NCI-H2227 (cell line): ENCODE measurements at regions not wholly inside any gene's neighbourhood (a gene's known extent, or its start where the extent isn't known, plus 50 kb on each side); places are given as distances from the start of the nearest gene placed in this dataset.

Experiments used
- DNase-seq: peaks from one replicate; lab custom pipeline; 2025; ENCODE audit not compliant: unreplicated experiment; lab: John Stamatoyannopoulos, UW

DNA sequence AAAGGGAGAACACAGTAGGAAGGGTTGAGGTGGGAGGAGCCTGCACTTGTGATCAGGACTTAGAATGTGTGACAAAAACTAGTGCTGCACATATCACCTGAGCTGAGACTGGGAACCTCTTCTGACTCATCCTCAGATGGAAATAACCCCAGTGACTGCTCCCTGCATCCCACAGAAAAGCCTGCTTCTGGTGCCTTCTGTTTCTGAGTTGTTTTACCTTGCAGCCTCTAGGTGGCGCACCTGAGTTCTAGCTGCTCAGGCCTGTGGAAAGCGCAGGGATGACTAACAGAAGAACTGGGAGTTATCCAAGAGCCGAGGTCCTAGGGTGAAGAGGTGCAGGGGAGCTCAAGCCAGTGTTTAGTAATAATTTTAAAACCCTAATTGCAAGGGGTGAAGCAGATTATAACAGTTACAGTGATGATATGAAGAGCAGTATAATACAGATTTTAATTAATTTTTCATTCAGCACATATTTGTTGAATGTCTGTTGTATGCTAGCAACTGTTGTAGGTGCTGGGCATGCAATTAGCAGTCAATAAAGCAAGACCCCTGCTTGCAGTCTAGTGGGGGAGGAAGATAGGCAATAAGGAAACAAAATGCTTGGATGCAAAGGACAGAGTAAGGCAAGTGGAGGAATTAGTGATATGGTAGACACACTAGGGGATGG lies 302.5 kb downstream of the DHX35 start:
- peak; percentile 71 for DNase-seq

GRCh38 chr20:39263076-39263475 lies 300.9 kb downstream of the DHX35 start:
- no peak for DNase-seq

- DNase-seq = no peak
Measured at GRCh38 chr20:39259808-39260207, 297.7 kb downstream of the DHX35 start.

DNA sequence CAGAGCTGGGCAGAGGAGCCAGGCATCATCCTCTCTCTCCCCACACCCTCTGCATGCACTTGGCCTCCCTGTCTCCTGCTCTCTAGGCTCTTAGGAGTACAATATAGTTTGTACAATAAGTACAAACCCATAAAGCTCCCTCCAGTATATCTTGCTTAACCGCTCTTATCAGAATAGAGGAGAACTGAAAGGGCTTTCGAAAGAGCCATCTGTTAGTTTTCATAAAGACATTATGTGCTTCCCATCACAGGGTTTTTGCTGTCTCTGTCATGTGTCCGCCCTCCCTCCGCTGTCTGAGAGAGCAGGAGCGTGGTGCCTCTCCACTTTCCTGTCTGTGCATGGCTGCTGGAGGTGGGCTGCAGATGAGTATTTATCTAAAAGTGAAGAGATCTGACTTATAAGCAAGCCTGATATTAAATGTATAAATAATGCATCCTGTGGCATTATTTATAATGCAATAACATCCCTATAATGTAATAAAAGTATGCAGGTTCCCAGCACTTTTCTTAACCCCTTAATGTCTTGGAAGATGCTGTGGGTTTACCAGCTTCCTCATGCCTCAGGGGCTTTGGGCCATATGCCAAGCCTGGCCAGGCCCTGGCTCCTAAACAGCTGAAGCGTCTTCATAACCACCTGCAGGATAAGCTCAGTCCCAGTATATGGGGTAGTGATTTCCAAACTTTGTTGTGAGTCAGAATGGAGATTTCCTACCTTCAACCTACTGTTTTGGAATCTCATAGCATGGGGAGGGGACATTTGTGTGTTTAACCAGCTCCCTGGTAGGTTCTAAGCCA lies 297.1 kb downstream of the DHX35 start:
- DNase-seq = peak; percentile 44

- DNase-seq = no peak
Measured at GRCh38 chr20:39258253-39258652, 296.1 kb downstream of the DHX35 start.

DNA sequence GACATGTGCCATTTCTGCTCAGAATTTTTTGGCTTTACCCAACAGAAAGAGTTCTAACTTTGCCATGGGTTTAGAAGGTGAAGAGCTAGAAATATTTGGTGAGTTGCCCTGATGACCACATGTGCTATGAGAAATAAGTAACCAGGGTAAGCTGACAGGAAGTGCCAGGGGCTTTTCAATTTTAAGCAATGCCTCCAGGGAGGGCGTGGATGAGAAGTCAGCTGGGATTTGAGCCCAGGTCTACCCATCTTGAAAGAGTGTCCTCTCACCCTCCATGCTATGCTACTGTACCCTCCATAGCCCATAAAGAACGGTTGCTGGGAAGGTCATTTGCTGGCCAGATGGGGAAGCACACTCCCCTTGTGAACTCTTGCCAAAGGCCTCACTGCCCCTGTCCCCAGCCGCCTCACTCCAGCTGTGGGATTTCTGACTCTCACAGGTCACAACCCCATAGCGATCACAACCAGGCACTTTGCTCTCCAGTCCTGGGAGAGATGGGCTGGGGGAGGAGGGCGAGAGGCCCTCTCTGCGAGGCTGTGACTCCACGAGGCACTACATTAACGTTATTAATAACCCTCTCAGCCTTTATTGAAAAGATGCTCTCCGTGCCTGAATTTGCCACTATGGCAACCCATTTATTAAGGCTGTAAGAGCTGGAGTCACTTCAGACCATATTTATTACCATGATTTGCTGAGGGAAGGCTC lies 291.1 kb downstream of the DHX35 start:
- DNase-seq = peak; percentile 37

GRCh38 chr20:39252035-39252434 lies 289.9 kb downstream of the DHX35 start:
- DNase-seq = no peak

DNA sequence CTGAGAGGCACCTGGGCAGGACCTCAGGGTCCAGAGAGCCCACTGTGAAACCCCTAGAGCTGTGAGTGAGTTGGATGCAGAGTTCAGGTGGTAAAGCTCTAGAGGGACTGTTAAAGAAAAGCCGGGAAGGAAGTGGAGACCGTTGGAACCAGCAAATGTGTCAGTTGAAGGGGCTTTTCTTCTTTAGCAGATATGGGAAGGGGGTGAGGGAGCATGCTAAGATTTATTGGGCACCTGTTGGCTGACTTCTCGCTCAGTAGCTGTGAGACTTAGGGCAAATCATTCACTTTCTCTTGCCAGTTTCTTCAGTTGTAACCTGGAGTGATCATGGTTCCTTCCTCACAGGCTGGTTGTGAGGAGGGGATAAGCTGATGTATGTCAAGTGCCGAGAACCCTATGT lies 287.7 kb downstream of the DHX35 start:
- no peak for DNase-seq

GRCh38 chr20:39248862-39249485 lies 286.8 kb downstream of the DHX35 start:
- no peak for DNase-seq

- DNase-seq = no peak
Measured at GRCh38 chr20:39248171-39248861, 286.2 kb downstream of the DHX35 start.

- no peak for DNase-seq
Measured at GRCh38 chr20:39246436-39246835, 284.3 kb downstream of the DHX35 start.

DNA sequence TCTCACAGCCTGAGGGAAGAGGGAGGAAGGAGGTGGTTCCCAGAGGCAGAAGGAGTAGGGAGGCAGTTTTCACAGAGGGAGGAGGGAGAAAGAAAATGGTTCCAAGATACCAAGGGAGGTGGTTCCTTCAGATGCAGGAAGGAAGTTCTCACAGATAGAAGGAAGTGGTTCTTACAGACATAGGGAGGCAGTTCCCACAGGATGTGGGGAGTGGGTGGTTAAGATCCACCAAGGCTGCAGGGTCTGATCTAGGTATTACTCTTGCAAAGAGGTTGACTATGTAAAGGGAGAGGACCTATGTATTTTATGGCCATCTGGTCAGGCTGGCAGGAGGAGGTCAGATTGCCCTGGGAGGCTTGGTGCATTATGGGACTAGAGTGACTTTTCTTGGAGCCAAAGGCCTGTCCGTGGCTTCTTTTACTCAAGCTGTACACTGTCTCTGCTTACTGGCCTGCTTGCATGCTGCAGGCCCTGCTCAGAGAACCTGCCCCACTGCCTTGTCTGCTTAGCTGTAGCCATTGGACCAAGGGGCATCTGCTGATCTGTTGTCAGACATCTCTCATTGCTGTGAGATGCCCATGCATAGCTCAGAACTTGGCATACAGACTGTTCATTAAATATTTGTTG lies 283.7 kb downstream of the DHX35 start:
- no peak for DNase-seq

DNA sequence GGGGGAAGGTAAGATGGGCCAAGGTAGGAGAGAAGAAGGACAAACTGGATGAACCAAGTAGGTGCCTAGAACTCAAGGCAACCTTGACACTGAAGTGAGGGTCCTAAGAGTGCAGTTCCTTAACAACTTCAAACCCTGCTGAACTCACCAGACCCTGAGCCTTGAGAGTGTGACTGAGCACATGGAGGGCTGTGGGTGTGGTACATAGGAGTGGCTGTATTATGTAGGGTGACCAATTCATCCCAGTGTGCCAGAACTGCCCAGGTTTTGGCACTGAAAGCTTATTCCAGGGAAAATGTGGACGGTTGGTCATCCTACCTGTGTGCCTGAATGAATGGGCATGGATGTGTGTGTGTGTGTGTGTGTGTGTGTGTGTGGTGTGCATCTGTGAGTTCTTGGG lies 281.8 kb downstream of the DHX35 start:
- no peak for DNase-seq

DNA sequence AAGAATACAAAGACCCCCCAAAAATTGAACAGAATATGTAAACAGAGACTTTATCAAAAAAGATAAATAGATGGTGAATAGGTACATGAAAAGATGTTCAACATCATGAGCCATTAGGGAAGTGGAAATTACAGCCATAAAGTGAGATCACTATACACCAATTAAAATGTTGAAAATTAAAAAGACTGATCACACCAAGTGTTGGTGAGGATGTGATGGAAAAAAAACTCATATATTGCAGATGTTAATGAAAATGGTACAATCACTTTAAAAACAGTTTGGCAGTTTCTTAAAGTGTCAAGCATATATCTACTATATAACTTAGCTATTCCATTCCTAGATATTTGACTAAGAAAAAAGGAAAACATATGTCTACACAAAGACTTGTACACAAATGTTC lies 280.5 kb downstream of the DHX35 start:
- no peak for DNase-seq

DNA sequence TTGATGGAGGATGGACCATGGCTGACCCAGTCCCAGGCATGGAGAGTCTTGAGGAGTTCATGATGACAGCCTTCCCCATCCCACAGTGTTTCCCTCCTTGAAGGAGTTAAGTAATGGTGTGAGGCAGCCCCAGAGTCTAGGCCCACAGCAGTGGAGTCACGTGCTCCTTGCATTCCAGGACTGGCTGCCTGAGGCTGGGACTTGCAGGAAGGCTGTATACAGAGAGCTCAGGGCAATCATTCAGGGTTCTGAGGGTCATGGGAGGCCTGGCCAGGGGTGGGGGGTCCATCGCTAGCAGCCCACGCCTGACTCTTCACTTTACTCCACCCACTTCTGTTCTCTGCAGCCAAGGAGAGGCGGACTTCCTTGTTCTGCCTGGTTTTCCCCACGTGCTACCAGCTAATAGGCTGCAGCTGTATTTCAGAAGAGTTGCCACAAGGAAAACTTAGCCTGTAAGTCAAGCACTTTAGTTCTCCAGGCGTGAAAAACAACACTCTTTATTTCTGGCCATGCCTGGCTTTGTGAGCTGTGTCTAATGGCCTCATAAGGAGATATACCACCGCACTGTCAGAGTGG lies 272.5 kb downstream of the DHX35 start:
- no peak for DNase-seq

DNA sequence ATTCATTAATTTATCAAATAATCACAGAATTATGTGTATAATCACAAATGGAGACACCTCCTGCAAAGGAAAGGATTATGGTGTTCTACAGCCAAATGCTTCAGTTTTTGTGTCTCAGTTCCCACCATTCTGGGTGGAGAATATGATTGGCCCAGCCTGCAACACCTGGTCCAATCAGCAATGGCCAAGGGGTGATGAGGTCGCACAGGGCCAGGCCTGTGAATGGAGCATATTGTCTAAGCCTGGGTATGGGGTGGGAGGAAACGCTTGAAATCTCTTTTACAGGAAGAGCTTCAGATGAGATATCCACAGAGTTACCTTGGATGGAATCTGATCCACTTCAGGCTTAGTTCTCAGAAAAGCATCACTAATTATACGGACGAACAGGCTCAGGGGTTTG lies 271.6 kb downstream of the DHX35 start:
- no peak for DNase-seq

DNA sequence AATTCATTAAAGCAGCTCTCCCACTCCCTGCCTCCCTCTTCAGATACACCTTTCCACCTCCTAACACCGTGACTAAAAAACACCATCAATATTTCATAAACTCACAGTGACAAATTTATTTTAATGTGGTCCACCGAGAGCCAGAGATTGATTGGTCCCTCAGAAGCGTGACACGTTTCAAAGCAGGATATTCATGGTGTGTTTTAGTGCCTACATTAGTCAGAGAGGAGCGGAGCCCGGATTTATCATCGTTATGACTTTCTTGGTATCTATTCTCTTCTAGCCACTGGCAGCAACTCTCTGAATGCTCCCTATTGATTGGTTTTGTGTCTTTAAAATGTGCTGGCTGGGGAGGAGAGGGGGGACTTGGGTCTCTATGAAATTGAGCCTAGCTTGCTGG lies 265.3 kb downstream of the DHX35 start:
- no peak for DNase-seq

DNA sequence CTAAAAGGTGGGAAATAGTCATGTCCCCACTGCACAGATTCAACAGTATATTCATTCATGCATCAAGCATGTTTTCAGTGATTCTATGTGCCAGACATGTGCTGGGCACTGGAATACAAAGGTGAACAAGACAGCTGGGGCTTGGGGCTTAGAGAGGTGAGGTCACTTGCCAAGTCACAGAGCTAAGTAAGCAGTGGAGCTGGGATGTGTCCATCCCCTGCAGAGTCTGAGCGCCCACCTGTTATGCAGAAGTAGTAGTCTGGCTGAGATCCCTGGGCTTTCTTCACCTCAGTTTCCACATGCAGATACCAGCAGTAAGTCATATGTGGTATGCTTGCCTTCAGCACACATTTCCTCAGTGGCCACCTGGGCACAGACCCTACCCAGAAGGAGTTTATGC lies 263.8 kb downstream of the DHX35 start:
- DNase-seq = no peak

GRCh38 chr20:39225536-39225935 lies 263.4 kb downstream of the DHX35 start:
- no peak for DNase-seq

- DNase-seq = no peak
Measured at GRCh38 chr20:39222101-39222500, 260.0 kb downstream of the DHX35 start.
